ENCODE measurements at regions not wholly inside any gene's neighbourhood (a gene's known extent, or its start where the extent isn't known, plus 50 kb on each side); places are given as distances from the start of the nearest gene placed in this dataset.
A peak's percentile ranks its signal among the peaks of the same experiment; 100 is the strongest.

GRCh38 chr10:50972591-50972990 lies 87.2 kb upstream of the A1CF start (continued):
- TF ChIP-seq SOX6 (IDR thresholded peaks at IDR 0.05) (no peak), SOX6 (CRISPR knock-in tag; IDR thresholded peaks at IDR 0.05) (peak; percentile 37; the same call in 1 of the 2 replicates), HNF4A (CRISPR knock-in tag; IDR thresholded peaks at IDR 0.05) (peak; percentile 41; the same call in 1 of the 2 replicates), KDM5A (IDR thresholded peaks at IDR 0.05; ENCODE audit: borderline replicate concordance, low read length) (no peak), ZNF343 (CRISPR knock-in tag; IDR thresholded peaks at IDR 0.05) (no peak), POGZ (CRISPR knock-in tag; IDR thresholded peaks at IDR 0.05) (no peak), SYNCRIP (IDR thresholded peaks at IDR 0.05; ENCODE audit: insufficient read depth, low read depth, low read length) (no peak)
- TF ChIP-seq, protein P1, sequence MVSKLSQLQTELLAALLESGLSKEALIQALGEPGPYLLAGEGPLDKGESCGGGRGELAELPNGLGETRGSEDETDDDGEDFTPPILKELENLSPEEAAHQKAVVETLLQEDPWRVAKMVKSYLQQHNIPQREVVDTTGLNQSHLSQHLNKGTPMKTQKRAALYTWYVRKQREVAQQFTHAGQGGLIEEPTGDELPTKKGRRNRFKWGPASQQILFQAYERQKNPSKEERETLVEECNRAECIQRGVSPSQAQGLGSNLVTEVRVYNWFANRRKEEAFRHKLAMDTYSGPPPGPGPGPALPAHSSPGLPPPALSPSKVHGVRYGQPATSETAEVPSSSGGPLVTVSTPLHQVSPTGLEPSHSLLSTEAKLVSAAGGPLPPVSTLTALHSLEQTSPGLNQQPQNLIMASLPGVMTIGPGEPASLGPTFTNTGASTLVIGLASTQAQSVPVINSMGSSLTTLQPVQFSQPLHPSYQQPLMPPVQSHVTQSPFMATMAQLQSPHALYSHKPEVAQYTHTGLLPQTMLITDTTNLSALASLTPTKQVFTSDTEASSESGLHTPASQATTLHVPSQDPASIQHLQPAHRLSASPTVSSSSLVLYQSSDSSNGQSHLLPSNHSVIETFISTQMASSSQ (IDR thresholded peaks at IDR 0.05; ENCODE audit: low read depth), result peak; percentile 60
- TF ChIP-seq, protein P1 (CRISPR knock-in tag; IDR thresholded peaks at IDR 0.05; ENCODE audit: borderline replicate concordance), result peak; percentile 31; the same call in 1 of the 2 replicates

- ATAC-seq, result no peak
- H4K20me1 ChIP-seq (ENCODE audit: insufficient read depth, low read length), result no peaks in the 10 kb centered on the region
- H3K4me1 ChIP-seq (ENCODE audit: insufficient read depth, low read length), result no peaks in the 10 kb centered on the region
- no peak for FAIRE-seq
- no peak overlapping the region for H3K4me2 ChIP-seq (ENCODE audit: low read depth, low read length)
- in situ Hi-C loops (cut with HindIII; ENCODE audit: extremely low pct_ligation_motif_present, low pct_unique_long_range_greater_than_20kb) (no loop called here), intact Hi-C loops (cut with micrococcal nuclease; ENCODE audit: unreplicated experiment) (no loop called here)
- CTCF ChIA-PET (ENCODE audit: low intra/inter-chr PET ratio, low total read pairs), result no interaction called here
- no peak overlapping the region for H2AFZ ChIP-seq (ENCODE audit: low read length)
- no peaks in the 10 kb centered on the region for H3K36me3 ChIP-seq (replicated peaks in 1 of 2; ENCODE audit: control insufficient read depth in 1 of 2, insufficient read depth in 2 of 2, low read length in 2 of 2)
- no TSS peak for BruUV-seq (replicated peaks)
- DNase-seq (ENCODE audit: low spot score), result no peak
- H3K9ac ChIP-seq (ENCODE audit: insufficient read depth, low read depth, low read length), result no peak overlapping the region
- no peak overlapping the region for H3K27ac ChIP-seq (ENCODE audit: extremely low read length, insufficient read depth, low read length)
- POLR2A ChIA-PET, result no interaction called here
- H3K4me3 ChIP-seq (replicated peaks in 1 of 3; ENCODE audit: insufficient read depth in 1 of 3, low read depth in 2 of 3, low read length in 3 of 3), result no peak overlapping the region
- H3K27me3 ChIP-seq (ENCODE audit: control insufficient read depth in 1 of 2, insufficient read depth in 2 of 2, low read length in 2 of 2), result 0 out of 5 replicates have a peak, but pooled peaks cover 0 to 6% of the 10 kb centered on the region in 2 experiments
- H3K79me2 ChIP-seq (ENCODE audit: insufficient read depth, low read length), result no peaks in the 10 kb centered on the region
- TF ChIP-seq, protein P2, sequence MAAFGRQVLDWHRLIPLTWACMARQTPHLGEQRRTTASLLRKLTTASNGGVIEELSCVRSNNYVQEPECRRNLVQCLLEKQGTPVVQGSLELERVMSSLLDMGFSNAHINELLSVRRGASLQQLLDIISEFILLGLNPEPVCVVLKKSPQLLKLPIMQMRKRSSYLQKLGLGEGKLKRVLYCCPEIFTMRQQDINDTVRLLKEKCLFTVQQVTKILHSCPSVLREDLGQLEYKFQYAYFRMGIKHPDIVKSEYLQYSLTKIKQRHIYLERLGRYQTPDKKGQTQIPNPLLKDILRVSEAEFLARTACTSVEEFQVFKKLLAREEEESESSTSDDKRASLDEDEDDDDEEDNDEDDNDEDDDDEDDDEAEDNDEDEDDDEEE (CRISPR knock-in tag; IDR thresholded peaks at IDR 0.05), result no peak
- peak; percentile 42; the same call in 1 of the 2 replicates for TF ChIP-seq CEBPB (IDR thresholded peaks at IDR 0.05; ENCODE audit: borderline replicate concordance, low read depth, low read length)
- no peak for TF ChIP-seq U2AF1 (optimal IDR thresholded peaks at IDR 0.05; ENCODE audit: low read depth, low read length)
- H3K9me3 ChIP-seq (ENCODE audit: low read length), result no peaks in the 10 kb centered on the region
Observed at GRCh38 chr10:50981385-50981784, 92.9 kb upstream of the PRKG1 start.
